ENCODE measurements at regions not wholly inside any gene's neighbourhood (a gene's known extent, or its start where the extent isn't known, plus 50 kb on each side); places are given as distances from the start of the nearest gene placed in this dataset.
A peak's percentile ranks its signal among the peaks of the same experiment; 100 is the strongest.

- Histone ChIP-seq H2AFZ (ENCODE audit: low read depth, low read length) (no peak overlapping the region), H3K36me3 (ENCODE audit: control insufficient read depth in 2 of 2, extremely low read depth in 1 of 2, insufficient read depth in 2 of 2, low read length in 2 of 2) (no peaks in the 10 kb centered on the region), H4K20me1 (replicated peaks; ENCODE audit: control insufficient read depth, extremely low read depth, insufficient read depth, low read length) (no peaks in the 10 kb centered on the region), H3K4me2 (ENCODE audit: insufficient read depth, low read length) (no peak overlapping the region), H3K27me3 (ENCODE audit: control insufficient read depth in 2 of 2, insufficient read depth in 2 of 2, low read length in 2 of 2) (no peaks in the 10 kb centered on the region), H3K4me3 (replicated peaks in 1 of 3; ENCODE audit: insufficient read depth in 1 of 3, low read depth in 1 of 3, low read length in 3 of 3) (no peak overlapping the region), H3K4me1 (ENCODE audit: control insufficient read depth, extremely low read depth, insufficient read depth, low read length) (no peaks in the 10 kb centered on the region), H3K9me1 (replicated peaks; ENCODE audit: control insufficient read depth, extremely low read depth, insufficient read depth, low read length) (no peaks in the 10 kb centered on the region), H3K9ac (replicated peaks; ENCODE audit: extremely low read depth, insufficient read depth, low read length) (no peak overlapping the region), H3K27ac (ENCODE audit: insufficient read depth, low read depth, low read length) (no peak overlapping the region), H3K79me2 (ENCODE audit: control insufficient read depth, insufficient read depth, low read length) (no peaks in the 10 kb centered on the region), H3K9me3 (replicated peaks; ENCODE audit: control insufficient read depth, insufficient read depth, low read length) (no peaks in the 10 kb centered on the region)
- CTCF ChIA-PET: no interaction called here
- DNase-seq (ENCODE audit: low read depth, low spot score) (peak; percentile 21), FAIRE-seq (peak; percentile 55)
- intact Hi-C loops (cut with micrococcal nuclease) (no loop called here), dilution Hi-C loops (cut with MboI; ENCODE audit: extremely low pct_ligation_motif_present, low sequenced_read_pairs) (no loop called here)
- TF ChIP-seq FOS (IDR thresholded peaks at IDR 0.05; ENCODE audit: borderline replicate concordance, insufficient read depth, low read length) (peak; percentile 83), JUN (IDR thresholded peaks at IDR 0.05; ENCODE audit: borderline replicate concordance, insufficient read depth, insufficient read length, low read depth) (no peak)
- POLR2A ChIA-PET: no interaction called here
- BruUV-seq (replicated peaks): no TSS peak
Measured at GRCh38 chr6:166046226-166046625, 121.4 kb downstream of the TBXT start.

GRCh38 chr6:166045860-166046200 is 121.8 kb downstream of the TBXT start:
- TF ChIP-seq POLR2AphosphoS5 (IDR thresholded peaks at IDR 0.05; ENCODE audit: insufficient read depth, low read depth, low read length) (no peak), POLR2A (IDR thresholded peaks at IDR 0.05; ENCODE audit: low read depth, low read length) (no peak), CTCF (IDR thresholded peaks at IDR 0.05; ENCODE audit: extremely low read depth in 1 of 2, insufficient read depth in 1 of 2, low read depth in 1 of 2, low read length in 2 of 2) (no peak), GATA2 (IDR thresholded peaks at IDR 0.05; ENCODE audit: insufficient read depth, insufficient read length, low read depth, low read length) (no peak), JUN (IDR thresholded peaks at IDR 0.05; ENCODE audit: borderline replicate concordance, insufficient read depth, insufficient read length, low read depth) (no peak), FOS (IDR thresholded peaks at IDR 0.05; ENCODE audit: borderline replicate concordance, insufficient read depth, low read length) (no peak)
- TF ChIP-seq, protein P1, sequence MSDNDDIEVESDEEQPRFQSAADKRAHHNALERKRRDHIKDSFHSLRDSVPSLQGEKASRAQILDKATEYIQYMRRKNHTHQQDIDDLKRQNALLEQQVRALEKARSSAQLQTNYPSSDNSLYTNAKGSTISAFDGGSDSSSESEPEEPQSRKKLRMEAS (IDR thresholded peaks at IDR 0.05; ENCODE audit: insufficient read depth, insufficient read length): no peak
- H3K27me3 ChIP-seq (ENCODE audit: control insufficient read depth in 2 of 2, insufficient read depth in 2 of 2, low read length in 2 of 2): no peaks in the 10 kb centered on the region
- H4K20me1 ChIP-seq (replicated peaks; ENCODE audit: control insufficient read depth, extremely low read depth, insufficient read depth, low read length): no peaks in the 10 kb centered on the region
- no peaks in the 10 kb centered on the region for H3K36me3 ChIP-seq (ENCODE audit: control insufficient read depth in 2 of 2, extremely low read depth in 1 of 2, insufficient read depth in 2 of 2, low read length in 2 of 2)
- DNase-seq (ENCODE audit: low read depth, low spot score) (no peak), FAIRE-seq (no peak)
- H3K9me1 ChIP-seq (replicated peaks; ENCODE audit: control insufficient read depth, extremely low read depth, insufficient read depth, low read length): no peaks in the 10 kb centered on the region
- no peak overlapping the region for H3K9ac ChIP-seq (replicated peaks; ENCODE audit: extremely low read depth, insufficient read depth, low read length)
- H2AFZ ChIP-seq (ENCODE audit: low read depth, low read length): no peak overlapping the region
- intact Hi-C loops (cut with micrococcal nuclease): no loop called here
- no peaks in the 10 kb centered on the region for H3K79me2 ChIP-seq (ENCODE audit: control insufficient read depth, insufficient read depth, low read length)
- ChIA-PET CTCF (no interaction called here), POLR2A (no interaction called here)
- no TSS peak for BruUV-seq (replicated peaks)
- dilution Hi-C loops (cut with MboI; ENCODE audit: extremely low pct_ligation_motif_present, low sequenced_read_pairs): no loop called here
- no peak overlapping the region for H3K4me3 ChIP-seq (replicated peaks in 1 of 3; ENCODE audit: insufficient read depth in 1 of 3, low read depth in 1 of 3, low read length in 3 of 3)
- H3K9me3 ChIP-seq (replicated peaks; ENCODE audit: control insufficient read depth, insufficient read depth, low read length): no peaks in the 10 kb centered on the region
- H3K4me2 ChIP-seq (ENCODE audit: insufficient read depth, low read length): no peak overlapping the region
- no peak overlapping the region for H3K27ac ChIP-seq (ENCODE audit: insufficient read depth, low read depth, low read length)
- H3K4me1 ChIP-seq (ENCODE audit: control insufficient read depth, extremely low read depth, insufficient read depth, low read length): no peaks in the 10 kb centered on the region

All from endothelial cell of umbilical vein (primary cell).